Breast epithelium (tissue), 4 donors: ENCODE measurements at regions not wholly inside any gene's neighbourhood (a gene's known extent, or its start where the extent isn't known, plus 50 kb on each side); places are given as distances from the start of the nearest gene placed in this dataset.
A peak's percentile ranks its signal among the peaks of the same experiment; 100 is the strongest.

Experiments
- DNase-seq, 2 donors: peaks; one replicate each; pipeline ENCODE4 v3.0.0-alpha.2; 2019; ENCODE audit warnings: low spot score in 2 of 2
- H3K27ac ChIP-seq, 2 donors: fragments of 200-600 bp; sonication (generic) in 1 of 2; one replicate each; pipeline ENCODE4 v1.5.1; 2016 to 2019; ENCODE audit warnings: mild to moderate bottlenecking in 1 of 2
- H3K27me3 ChIP-seq, 2 donors: fragments of 200-600 bp; sonication (generic) in 1 of 2; one replicate each; pipeline versions ENCODE4 v1.5.1 to v1.6.0; 2017 to 2019; ENCODE audit warnings: control low read depth in 1 of 2, mild to moderate bottlenecking in 1 of 2
- H3K36me3 ChIP-seq: fragments of 200-600 bp; one replicate; pipeline ENCODE4 v1.5.1; 2019
- H3K4me1 ChIP-seq, 2 donors: fragments of 200-600 bp; sonication (generic); one replicate each; pipeline ENCODE4 v1.5.1; 2016 to 2019; ENCODE audit warnings: control low read depth in 1 of 2
- H3K4me3 ChIP-seq, 3 donors: fragments of 200-600 bp; sonication (generic); 1 replicate in 2 of 3; 2 replicates in 1 of 3; pipeline ENCODE4 v1.5.1; 2016 to 2019; ENCODE audit warnings: mild to moderate bottlenecking in 3 of 3, moderate library complexity in 2 of 3
- H3K9me3 ChIP-seq, 2 donors: fragments of 200-600 bp; sonication (generic) in 1 of 2; one replicate each; pipeline ENCODE4 v1.5.1; 2016 to 2019; ENCODE audit warnings: control low read depth in 1 of 2
- CTCF ChIP-seq, 3 donors: fragments of 450-650 bp; IDR thresholded peaks; one replicate each; pipeline ENCODE4 v1.5.1; 2016 to 2017; ENCODE audit warnings: antibody characterized with exemption in 3 of 3, mild to moderate bottlenecking in 3 of 3, moderate library complexity in 3 of 3
- POLR2A ChIP-seq: fragments of 450-650 bp; IDR thresholded peaks from one replicate; pipeline ENCODE4 v1.6.1; 2016; ENCODE audit warnings: antibody characterized with exemption, mild to moderate bottlenecking, moderate library complexity
- POLR2AphosphoS5 ChIP-seq, 3 donors: sonication (generic); formaldehyde crosslinking; IDR thresholded peaks; one replicate each; pipeline ENCODE4 v1.6.1; 2017; ENCODE audit warnings: antibody characterized with exemption in 3 of 3
- intact Hi-C: fragments of 100-400 bp; cut with DNase I; formaldehyde crosslinking; loops from one replicate; pipeline ENCODE4 v1.15.1; 2023; ENCODE audit warnings: low total_unique reads

GRCh38 chr14:60563113-60563512 lies 54.2 kb downstream of the SIX6 start:
- H3K27me3 ChIP-seq: no peaks in the 10 kb centered on the region
- no peak overlapping the region for H3K27ac ChIP-seq
- TF ChIP-seq POLR2A (no peak), CTCF (IDR thresholded peaks at IDR 0.05) (no peak), POLR2AphosphoS5 (IDR thresholded peaks at IDR 0.05) (no peak)
- no peaks in the 10 kb centered on the region for H3K36me3 ChIP-seq
- no peak for DNase-seq
- no peaks in the 10 kb centered on the region for H3K9me3 ChIP-seq
- no peak overlapping the region for H3K4me3 ChIP-seq
- intact Hi-C loops: no loop called here
- no peaks in the 10 kb centered on the region for H3K4me1 ChIP-seq

GRCh38 chr14:60565211-60565610 lies 56.3 kb downstream of the SIX6 start:
- Histone ChIP-seq H3K9me3 (no peaks in the 10 kb centered on the region), H3K4me1 (no peaks in the 10 kb centered on the region), H3K27ac (peak overlapping the region in 1 of 2 donors; percentile 38), H3K27me3 (no peaks in the 10 kb centered on the region), H3K36me3 (no peaks in the 10 kb centered on the region), H3K4me3 (no peak overlapping the region)
- DNase-seq: peak in 1 of 2 donors; percentile 38
- intact Hi-C loops: loop anchor here (5.0 kb wide), 1 partner anchor 267 kb away; no protein-coding TSS in a partner anchor
- TF ChIP-seq CTCF (IDR thresholded peaks at IDR 0.05) (no peak), POLR2A (no peak), POLR2AphosphoS5 (IDR thresholded peaks at IDR 0.05) (no peak)

- intact Hi-C loops: loop anchor here (5.0 kb wide), 1 partner anchor 266 kb away; no protein-coding TSS in a partner anchor
- TF ChIP-seq POLR2AphosphoS5 (IDR thresholded peaks at IDR 0.05) (no peak), POLR2A (no peak), CTCF (IDR thresholded peaks at IDR 0.05) (no peak)
- H3K27me3 ChIP-seq: no peaks in the 10 kb centered on the region
- no peaks in the 10 kb centered on the region for H3K9me3 ChIP-seq
- no peaks in the 10 kb centered on the region for H3K4me1 ChIP-seq
- no peak overlapping the region for H3K27ac ChIP-seq
- H3K36me3 ChIP-seq: no peaks in the 10 kb centered on the region
- no peak for DNase-seq
- no peak overlapping the region for H3K4me3 ChIP-seq
Measured at GRCh38 chr14:60566101-60566500, 57.2 kb downstream of the SIX6 start.

GRCh38 chr14:60573943-60574495 lies 65.1 kb downstream of the SIX6 start:
- Histone ChIP-seq H3K27ac (no peak overlapping the region), H3K36me3 (no peaks in the 10 kb centered on the region), H3K9me3 (no peaks in the 10 kb centered on the region), H3K27me3 (no peaks in the 10 kb centered on the region), H3K4me3 (no peak overlapping the region), H3K4me1 (no peaks in the 10 kb centered on the region)
- TF ChIP-seq POLR2AphosphoS5 (IDR thresholded peaks at IDR 0.05) (no peak), CTCF (IDR thresholded peaks at IDR 0.05) (no peak), POLR2A (no peak)
- no peak for DNase-seq
- intact Hi-C loops: no loop called here

- Histone ChIP-seq H3K9me3 (no peaks in the 10 kb centered on the region), H3K4me3 (no peak overlapping the region), H3K27me3 (no peaks in the 10 kb centered on the region), H3K36me3 (no peaks in the 10 kb centered on the region), H3K27ac (no peak overlapping the region), H3K4me1 (no peaks in the 10 kb centered on the region)
- DNase-seq: no peak
- TF ChIP-seq POLR2A (no peak), POLR2AphosphoS5 (IDR thresholded peaks at IDR 0.05) (no peak), CTCF (IDR thresholded peaks at IDR 0.05) (no peak)
- intact Hi-C loops: no loop called here
Measured at GRCh38 chr14:60575008-60575407, 66.1 kb downstream of the SIX6 start.
